ENCODE measurements at regions not wholly inside any gene's neighbourhood (a gene's known extent, or its start where the extent isn't known, plus 50 kb on each side); places are given as distances from the start of the nearest gene placed in this dataset.

DNA sequence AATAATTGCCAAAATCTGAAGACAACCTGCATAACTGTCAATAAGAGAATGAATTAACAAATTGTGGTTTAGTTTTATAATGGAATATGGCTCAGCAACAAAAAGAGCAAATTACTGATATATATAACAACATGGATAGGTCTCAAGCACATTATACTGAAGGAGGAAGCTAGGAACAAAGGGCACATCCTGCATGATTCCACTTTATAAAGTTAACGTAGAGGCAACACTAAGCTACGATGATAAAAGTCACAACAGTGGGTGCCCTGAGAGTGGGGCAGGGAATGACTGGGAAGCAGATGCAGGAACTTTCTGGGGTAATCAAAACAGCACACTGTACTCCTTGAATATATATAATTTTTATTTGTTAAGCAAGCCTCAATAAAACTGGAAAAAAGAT, 165.2 kb downstream of the RMI1 start:
- Histone ChIP-seq H3K36me3 (no peaks in the 10 kb centered on the region), H3K4me3 (replicated peaks in 1 of 3) (no peak overlapping the region), H3K27me3 (no peaks in the 10 kb centered on the region), H3K27ac (no peak overlapping the region), H3K9me3 (no peaks in the 10 kb centered on the region), H3K4me1 (peaks cover 0 to 5% of the 10 kb centered on the region in 2 donors)
- TF ChIP-seq POLR2A (IDR thresholded peaks at IDR 0.05), result no peak
- TF ChIP-seq CTCF (IDR thresholded peaks at IDR 0.05), result no peak
- intact Hi-C loops (cut with DNase I), result no loop called here
- WGBS, 2 donors, result 85 to 87% methylated on average over 2 of the region's 2 CpGs
- no peak for DNase-seq

DNA sequence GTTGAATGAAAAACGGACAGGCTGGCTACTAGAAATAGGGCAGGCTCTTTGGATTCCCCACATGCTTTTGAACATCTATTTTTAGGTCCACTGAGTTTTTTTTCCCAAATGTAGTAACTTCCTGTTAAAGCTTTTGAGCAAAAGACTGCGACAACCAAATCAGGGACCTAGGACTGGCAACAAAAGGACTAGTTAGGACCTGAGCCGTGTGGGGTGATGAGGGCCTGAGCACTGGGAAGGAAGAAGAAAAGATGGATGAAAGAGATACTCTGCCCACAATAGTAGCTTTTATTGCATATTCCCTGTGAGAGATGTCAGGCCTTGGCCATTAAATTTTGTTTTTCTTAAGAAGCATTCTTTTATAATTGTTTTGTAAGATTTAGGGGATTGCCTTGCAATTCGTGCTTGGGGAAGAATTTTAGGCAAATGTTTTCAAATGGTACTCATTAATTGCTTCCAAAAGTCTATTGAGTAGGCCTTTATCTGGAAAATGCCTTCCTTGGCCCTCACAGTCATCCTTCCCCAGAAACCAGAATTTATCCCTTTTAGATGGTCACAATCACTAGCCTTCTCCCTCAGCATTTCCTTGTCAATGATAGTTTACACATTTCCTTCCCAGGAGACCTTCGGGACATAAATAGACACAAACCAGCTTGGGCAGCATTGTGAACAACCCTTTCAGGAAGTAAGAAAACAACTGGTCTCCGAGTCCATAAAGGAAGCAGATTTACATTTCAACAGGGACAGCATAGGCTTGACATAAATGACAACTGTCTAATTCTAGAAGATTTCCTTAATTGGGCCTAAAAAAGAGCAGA, 166.5 kb downstream of the RMI1 start:
- no peak for TF ChIP-seq CTCF (IDR thresholded peaks at IDR 0.05)
- TF ChIP-seq POLR2A (IDR thresholded peaks at IDR 0.05), result no peak
- H3K27ac ChIP-seq, result no peak overlapping the region
- WGBS, 2 donors, result 62 to 65% methylated on average over 6 of the region's 6 CpGs

GRCh38 chr9:84151236-84151635, 170.6 kb downstream of the RMI1 start:
- H3K4me3 ChIP-seq (replicated peaks in 1 of 3), result no peak overlapping the region
- H3K4me1 ChIP-seq, result peaks cover 0 to 5% of the 10 kb centered on the region in 2 donors
- no peaks in the 10 kb centered on the region for H3K9me3 ChIP-seq
- WGBS, 2 donors, result 72 to 84% methylated on average over 5 of the region's 5 CpGs
- no peaks in the 10 kb centered on the region for H3K36me3 ChIP-seq
- no peaks in the 10 kb centered on the region for H3K27me3 ChIP-seq
- TF ChIP-seq CTCF (IDR thresholded peaks at IDR 0.05) (no peak), POLR2A (IDR thresholded peaks at IDR 0.05) (no peak)
- no peak for DNase-seq
- intact Hi-C loops (cut with DNase I), result no loop called here
- H3K27ac ChIP-seq, result no peak overlapping the region

More for the DNA sequence above, 166.5 kb downstream of the RMI1 start:
- intact Hi-C loops (cut with DNase I), result no loop called here
- Histone ChIP-seq H3K9me3 (no peaks in the 10 kb centered on the region), H3K4me1 (peaks cover 0 to 5% of the 10 kb centered on the region in 2 donors), H3K27me3 (no peaks in the 10 kb centered on the region), H3K4me3 (replicated peaks in 1 of 3) (no peak overlapping the region), H3K36me3 (no peaks in the 10 kb centered on the region)
- DNase-seq, result no peak

- DNase-seq, result no peak
Observed at GRCh38 chr9:84151640-84152039, 171.0 kb downstream of the RMI1 start.

More at GRCh38 chr9:84151640-84152039, 171.0 kb downstream of the RMI1 start:
- no peak overlapping the region for H3K4me3 ChIP-seq (replicated peaks in 1 of 3)
- no peaks in the 10 kb centered on the region for H3K9me3 ChIP-seq
- H3K27me3 ChIP-seq, result no peaks in the 10 kb centered on the region
- no peak for TF ChIP-seq CTCF (IDR thresholded peaks at IDR 0.05)
- TF ChIP-seq POLR2A (IDR thresholded peaks at IDR 0.05), result no peak
- intact Hi-C loops (cut with DNase I), result no loop called here
- H3K27ac ChIP-seq, result no peak overlapping the region
- H3K4me1 ChIP-seq, result peaks cover 0 to 5% of the 10 kb centered on the region in 2 donors
- H3K36me3 ChIP-seq, result no peaks in the 10 kb centered on the region
- 90 to 97% methylated on average over 5 of the region's 5 CpGs for WGBS, 2 donors
